ENCODE measurements at regions not wholly inside any gene's neighbourhood (a gene's known extent, or its start where the extent isn't known, plus 50 kb on each side); places are given as distances from the start of the nearest gene placed in this dataset.

GRCh38 chr9:124135813-124136365 is 121.9 kb upstream of the NEK6 start:
- Histone ChIP-seq H3K9me3 (ENCODE audit: control insufficient read depth in 4 of 4, low read length in 3 of 4) (no peaks in the 10 kb centered on the region), H3K36me3 (ENCODE audit: control insufficient read depth in 4 of 4, insufficient read depth in 3 of 4, low read depth in 1 of 4, low read length in 3 of 4) (no peaks in the 10 kb centered on the region), H3K9ac (ENCODE audit: low read depth in 1 of 2, low read length in 2 of 2) (no peak overlapping the region), H3K4me1 (ENCODE audit: control insufficient read depth in 4 of 4, insufficient read depth in 4 of 4, low read length in 3 of 4) (no peaks in the 10 kb centered on the region), H3K27ac (ENCODE audit: low read depth in 1 of 2, low read length in 2 of 2) (no peak overlapping the region), H3K27me3 (ENCODE audit: control insufficient read depth in 4 of 4, insufficient read depth in 4 of 4, low read length in 3 of 4) (no peaks in the 10 kb centered on the region), H3K4me3 (ENCODE audit: low read depth in 1 of 3, low read length in 3 of 3) (no peak overlapping the region)
- TF ChIP-seq, protein P1, sequence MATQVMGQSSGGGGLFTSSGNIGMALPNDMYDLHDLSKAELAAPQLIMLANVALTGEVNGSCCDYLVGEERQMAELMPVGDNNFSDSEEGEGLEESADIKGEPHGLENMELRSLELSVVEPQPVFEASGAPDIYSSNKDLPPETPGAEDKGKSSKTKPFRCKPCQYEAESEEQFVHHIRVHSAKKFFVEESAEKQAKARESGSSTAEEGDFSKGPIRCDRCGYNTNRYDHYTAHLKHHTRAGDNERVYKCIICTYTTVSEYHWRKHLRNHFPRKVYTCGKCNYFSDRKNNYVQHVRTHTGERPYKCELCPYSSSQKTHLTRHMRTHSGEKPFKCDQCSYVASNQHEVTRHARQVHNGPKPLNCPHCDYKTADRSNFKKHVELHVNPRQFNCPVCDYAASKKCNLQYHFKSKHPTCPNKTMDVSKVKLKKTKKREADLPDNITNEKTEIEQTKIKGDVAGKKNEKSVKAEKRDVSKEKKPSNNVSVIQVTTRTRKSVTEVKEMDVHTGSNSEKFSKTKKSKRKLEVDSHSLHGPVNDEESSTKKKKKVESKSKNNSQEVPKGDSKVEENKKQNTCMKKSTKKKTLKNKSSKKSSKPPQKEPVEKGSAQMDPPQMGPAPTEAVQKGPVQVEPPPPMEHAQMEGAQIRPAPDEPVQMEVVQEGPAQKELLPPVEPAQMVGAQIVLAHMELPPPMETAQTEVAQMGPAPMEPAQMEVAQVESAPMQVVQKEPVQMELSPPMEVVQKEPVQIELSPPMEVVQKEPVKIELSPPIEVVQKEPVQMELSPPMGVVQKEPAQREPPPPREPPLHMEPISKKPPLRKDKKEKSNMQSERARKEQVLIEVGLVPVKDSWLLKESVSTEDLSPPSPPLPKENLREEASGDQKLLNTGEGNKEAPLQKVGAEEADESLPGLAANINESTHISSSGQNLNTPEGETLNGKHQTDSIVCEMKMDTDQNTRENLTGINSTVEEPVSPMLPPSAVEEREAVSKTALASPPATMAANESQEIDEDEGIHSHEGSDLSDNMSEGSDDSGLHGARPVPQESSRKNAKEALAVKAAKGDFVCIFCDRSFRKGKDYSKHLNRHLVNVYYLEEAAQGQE (IDR thresholded peaks at IDR 0.05): no peak
- 90% methylated on average over 1 of the region's 1 CpG for WGBS
- no peak for DNase-seq (ENCODE audit: low spot score)

GRCh38 chr9:124137009-124137943 is 120.5 kb upstream of the NEK6 start:
- WGBS: 84% methylated on average over 16 of the region's 16 CpGs

More at GRCh38 chr9:124137009-124137943, 120.5 kb upstream of the NEK6 start:
- no peaks in the 10 kb centered on the region for H3K27me3 ChIP-seq (ENCODE audit: control insufficient read depth in 4 of 4, insufficient read depth in 4 of 4, low read length in 3 of 4)
- H3K27ac ChIP-seq (ENCODE audit: low read depth in 1 of 2, low read length in 2 of 2): no peak overlapping the region
- TF ChIP-seq, protein P2, sequence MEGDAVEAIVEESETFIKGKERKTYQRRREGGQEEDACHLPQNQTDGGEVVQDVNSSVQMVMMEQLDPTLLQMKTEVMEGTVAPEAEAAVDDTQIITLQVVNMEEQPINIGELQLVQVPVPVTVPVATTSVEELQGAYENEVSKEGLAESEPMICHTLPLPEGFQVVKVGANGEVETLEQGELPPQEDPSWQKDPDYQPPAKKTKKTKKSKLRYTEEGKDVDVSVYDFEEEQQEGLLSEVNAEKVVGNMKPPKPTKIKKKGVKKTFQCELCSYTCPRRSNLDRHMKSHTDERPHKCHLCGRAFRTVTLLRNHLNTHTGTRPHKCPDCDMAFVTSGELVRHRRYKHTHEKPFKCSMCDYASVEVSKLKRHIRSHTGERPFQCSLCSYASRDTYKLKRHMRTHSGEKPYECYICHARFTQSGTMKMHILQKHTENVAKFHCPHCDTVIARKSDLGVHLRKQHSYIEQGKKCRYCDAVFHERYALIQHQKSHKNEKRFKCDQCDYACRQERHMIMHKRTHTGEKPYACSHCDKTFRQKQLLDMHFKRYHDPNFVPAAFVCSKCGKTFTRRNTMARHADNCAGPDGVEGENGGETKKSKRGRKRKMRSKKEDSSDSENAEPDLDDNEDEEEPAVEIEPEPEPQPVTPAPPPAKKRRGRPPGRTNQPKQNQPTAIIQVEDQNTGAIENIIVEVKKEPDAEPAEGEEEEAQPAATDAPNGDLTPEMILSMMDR (IDR thresholded peaks at IDR 0.05; ENCODE audit: low read depth, low read length, missing input control): no peak
- TF ChIP-seq TAF1 (conservative IDR thresholded peaks at IDR 0.05) (no peak), RXRA (IDR thresholded peaks at IDR 0.05) (no peak), RAD21 (IDR thresholded peaks at IDR 0.05) (no peak), FOXA2 (IDR thresholded peaks at IDR 0.05) (no peak), FOXA1 (IDR thresholded peaks at IDR 0.05) (no peak), NR2F2 (IDR thresholded peaks at IDR 0.05) (no peak), JUND (IDR thresholded peaks at IDR 0.05) (no peak), YY1 (IDR thresholded peaks at IDR 0.05) (no peak), SP1 (IDR thresholded peaks at IDR 0.05) (no peak)
- TF ChIP-seq, protein P1 (IDR thresholded peaks at IDR 0.05): no peak
- no peaks in the 10 kb centered on the region for H3K36me3 ChIP-seq (ENCODE audit: control insufficient read depth in 4 of 4, insufficient read depth in 3 of 4, low read depth in 1 of 4, low read length in 3 of 4)
- no peak overlapping the region for H3K4me3 ChIP-seq (ENCODE audit: low read depth in 1 of 3, low read length in 3 of 3)
- no peaks in the 10 kb centered on the region for H3K9me3 ChIP-seq (ENCODE audit: control insufficient read depth in 4 of 4, low read length in 3 of 4)
- H3K9ac ChIP-seq (ENCODE audit: low read depth in 1 of 2, low read length in 2 of 2): no peak overlapping the region
- DNase-seq (ENCODE audit: low spot score): no peak
- H3K4me1 ChIP-seq (ENCODE audit: control insufficient read depth in 4 of 4, insufficient read depth in 4 of 4, low read length in 3 of 4): no peaks in the 10 kb centered on the region

Data from liver (tissue), 8 donors.